Thyroid gland (tissue), 4 donors: ENCODE measurements at regions not wholly inside any gene's neighbourhood (a gene's known extent, or its start where the extent isn't known, plus 50 kb on each side); places are given as distances from the start of the nearest gene placed in this dataset.

Source experiments
- DNase-seq, 2 donors: peaks; one replicate each; pipeline ENCODE4 v3.0.0-alpha.2; 2019
- H3K27ac ChIP-seq, 3 donors: fragments of 200-600 bp; sonication (generic); 1 replicate in 2 of 3; 2 replicates in 1 of 3; pipeline ENCODE4 v1.5.1; 2016 to 2019; ENCODE audit warnings: mild to moderate bottlenecking in 1 of 3, moderate library complexity in 1 of 3
- H3K27me3 ChIP-seq: fragments of 200-600 bp; sonication (generic); one replicate; pipeline ENCODE4 v1.5.1; 2019
- H3K36me3 ChIP-seq, 2 donors: fragments of 200-600 bp; sonication (generic); one replicate each; pipeline ENCODE4 v1.5.1; 2016 to 2019
- H3K4me1 ChIP-seq, 2 donors: fragments of 200-600 bp; sonication (generic); one replicate each; pipeline ENCODE4 v1.5.1; 2017 to 2019
- H3K4me3 ChIP-seq, 3 donors: fragments of 200-600 bp; sonication (generic); replicated peaks in 1 of 3; 1 replicate in 2 of 3; 2 replicates in 1 of 3; pipeline ENCODE4 v1.5.1; 2016; ENCODE audit warnings: mild to moderate bottlenecking in 1 of 3
- H3K9me3 ChIP-seq: fragments of 200-600 bp; sonication (generic); one replicate; pipeline ENCODE4 v1.5.1; 2017
- CTCF ChIP-seq, 6 experiments: fragments of 200-600 bp in 3 of 6; fragments of 450-650 bp in 3 of 6; sonication (generic) in 3 of 6; IDR thresholded peaks; one replicate each; pipeline ENCODE4 v1.5.1; 2016 to 2019; ENCODE audit warnings: antibody characterized with exemption in 6 of 6, mild to moderate bottlenecking in 2 of 6, inconsistent platforms in 1 of 6, moderate library complexity in 1 of 6
- POLR2A ChIP-seq, 2 donors: fragments of 450-650 bp; IDR thresholded peaks; one replicate each; pipeline ENCODE4 v1.6.1; 2017; ENCODE audit warnings: antibody characterized with exemption in 2 of 2, mild to moderate bottlenecking in 2 of 2, moderate library complexity in 1 of 2
- WGBS, 2 donors: methylation state at CpG; one replicate each; pipeline ENCODE4 v1.1.5; 2017; 5-methylcytosine and 5-hydroxymethylcytosine counted together
- intact Hi-C: fragments of 100-400 bp; cut with DNase I; formaldehyde crosslinking; loops from one replicate; pipeline ENCODE4 v1.15.1; 2023

- H3K4me1 ChIP-seq = no peaks in the 10 kb centered on the region
- 83 to 87% methylated on average over 2 of the region's 2 CpGs for WGBS, 2 donors
- DNase-seq = no peak
- intact Hi-C loops = no loop called here
- no peak overlapping the region for H3K27ac ChIP-seq
- no peak for TF ChIP-seq POLR2A (IDR thresholded peaks at IDR 0.05)
- no peak for TF ChIP-seq CTCF (IDR thresholded peaks at IDR 0.05)
- no peaks in the 10 kb centered on the region for H3K27me3 ChIP-seq
- H3K36me3 ChIP-seq = no peaks in the 10 kb centered on the region
- H3K9me3 ChIP-seq = no peaks in the 10 kb centered on the region
- no peak overlapping the region for H3K4me3 ChIP-seq
Observed at GRCh38 chr13:42394711-42395085, 122.7 kb downstream of the AKAP11 start.

- no peak for DNase-seq
- Histone ChIP-seq H3K4me1 (no peaks in the 10 kb centered on the region), H3K4me3 (no peak overlapping the region), H3K9me3 (no peaks in the 10 kb centered on the region), H3K36me3 (no peaks in the 10 kb centered on the region), H3K27ac (no peak overlapping the region), H3K27me3 (no peaks in the 10 kb centered on the region)
- TF ChIP-seq POLR2A (IDR thresholded peaks at IDR 0.05) (no peak), CTCF (IDR thresholded peaks at IDR 0.05) (no peak)
- intact Hi-C loops = no loop called here
- WGBS, 2 donors = 84 to 86% methylated on average over 13 of the region's 13 CpGs
Observed at GRCh38 chr13:42395086-42395821, 123.3 kb downstream of the AKAP11 start.

- H3K4me3 ChIP-seq = no peak overlapping the region
- no peak for DNase-seq
- no peaks in the 10 kb centered on the region for H3K9me3 ChIP-seq
- intact Hi-C loops = no loop called here
- no peaks in the 10 kb centered on the region for H3K4me1 ChIP-seq
- 89% methylated on average over 9 of the region's 9 CpGs for WGBS, 2 donors
- TF ChIP-seq CTCF (IDR thresholded peaks at IDR 0.05) = no peak
- TF ChIP-seq POLR2A (IDR thresholded peaks at IDR 0.05) = no peak
- H3K27ac ChIP-seq = no peak overlapping the region
- H3K27me3 ChIP-seq = no peaks in the 10 kb centered on the region
- no peaks in the 10 kb centered on the region for H3K36me3 ChIP-seq
Observed at GRCh38 chr13:42396501-42396900, 124.5 kb downstream of the AKAP11 start.

GRCh38 chr13:42396901-42397655, 125.1 kb downstream of the AKAP11 start:
- 87 to 90% methylated on average over 6 of the region's 6 CpGs for WGBS, 2 donors
- no peak for DNase-seq
- Histone ChIP-seq H3K9me3 (no peaks in the 10 kb centered on the region), H3K4me3 (no peak overlapping the region), H3K27ac (no peak overlapping the region), H3K4me1 (no peaks in the 10 kb centered on the region), H3K36me3 (no peaks in the 10 kb centered on the region), H3K27me3 (no peaks in the 10 kb centered on the region)
- TF ChIP-seq POLR2A (IDR thresholded peaks at IDR 0.05) (no peak), CTCF (IDR thresholded peaks at IDR 0.05) (no peak)
- intact Hi-C loops = no loop called here

DNA sequence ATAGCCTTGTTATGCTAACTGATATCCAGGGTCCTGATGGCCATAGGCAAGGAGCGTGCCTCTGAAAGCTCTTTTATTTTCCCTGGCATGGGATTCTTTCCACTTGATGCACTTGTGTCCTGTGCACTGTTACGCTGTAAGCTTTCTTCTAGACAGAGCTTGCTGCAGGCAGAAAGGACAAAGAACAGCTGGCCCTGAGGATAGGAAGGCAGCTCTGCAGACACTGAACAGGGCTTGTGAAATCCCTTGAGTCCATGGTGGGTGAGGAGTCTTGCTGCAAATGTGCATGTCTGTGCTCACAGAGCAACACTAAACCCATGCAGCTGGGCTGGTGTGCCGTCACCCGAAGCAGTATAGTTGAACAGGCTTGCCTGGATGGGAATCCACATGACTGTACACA, 126.6 kb downstream of the AKAP11 start:
- TF ChIP-seq POLR2A (IDR thresholded peaks at IDR 0.05) (no peak), CTCF (IDR thresholded peaks at IDR 0.05) (no peak)
- Histone ChIP-seq H3K4me3 (no peak overlapping the region), H3K27me3 (no peaks in the 10 kb centered on the region), H3K36me3 (no peaks in the 10 kb centered on the region), H3K4me1 (no peaks in the 10 kb centered on the region), H3K27ac (no peak overlapping the region), H3K9me3 (no peaks in the 10 kb centered on the region)
- no peak for DNase-seq
- WGBS, 2 donors = 55 to 57% methylated on average over 4 of the region's 4 CpGs
- intact Hi-C loops = no loop called here
